H1 (cell line): ENCODE measurements at regions not wholly inside any gene's neighbourhood (a gene's known extent, or its start where the extent isn't known, plus 50 kb on each side); places are given as distances from the start of the nearest gene placed in this dataset.

Source experiments
- CTCF ChIA-PET: fragments of 300-600 bp; sonication (Branson Sonifier 250); formaldehyde crosslinking; loops from one replicate; lab custom pipeline; 2021; ENCODE audit not compliant: partially characterized antibody; lab: Charles Lee
- POLR2A ChIA-PET: fragments of 300-600 bp; sonication (Branson Sonifier 250); formaldehyde crosslinking; loops from one replicate; lab custom pipeline; 2021; ENCODE audit warnings: inconsistent platforms; ENCODE audit not compliant: partially characterized antibody; lab: Charles Lee
- DNase-seq, 2 experiments: peaks; one replicate each; pipeline versions ENCODE4 v3.0.0 to v3.0.0-alpha.2; 2010 to 2022; ENCODE audit warnings: low spot score in 2 of 2, low read depth in 1 of 2, mixed read lengths in 1 of 2
- FAIRE-seq: peaks from 2 replicates; lab custom pipeline; 2011; peaks lifted over from hg19 to GRCh38; lab: Jason Lieb, UNC
- H2AFZ ChIP-seq: 2 replicates; pipeline ENCODE4 v1.8.1; 2012; ENCODE audit warnings: low read length, inconsistent platforms
- H2AK5ac ChIP-seq: 2 replicates; pipeline ENCODE4 v1.6.1; 2013; ENCODE audit warnings: low read depth, low read length
- H2BK120ac ChIP-seq: replicated peaks from 2 replicates; pipeline ENCODE3; 2013; ENCODE audit warnings: low read depth, low read length, inconsistent platforms
- H2BK12ac ChIP-seq: 2 replicates; pipeline ENCODE4 v1.6.1; 2013; ENCODE audit warnings: low read depth, low read length
- H2BK15ac ChIP-seq: 2 replicates; pipeline ENCODE4 v1.6.1; 2013; ENCODE audit warnings: low read length
- H2BK20ac ChIP-seq: 2 replicates; pipeline ENCODE4 v1.6.1; 2013; ENCODE audit warnings: low read length
- H2BK5ac ChIP-seq: 2 replicates; pipeline ENCODE4 v1.6.1; 2013; ENCODE audit warnings: low read depth, low read length
- H3K14ac ChIP-seq: 2 replicates; pipeline ENCODE4 v1.6.1; 2013; ENCODE audit warnings: inconsistent platforms; ENCODE audit not compliant: insufficient read length
- H3K18ac ChIP-seq: 2 replicates; pipeline ENCODE4 v1.6.1; 2013; ENCODE audit warnings: low read length; ENCODE audit errors: extremely low read depth
- H3K23ac ChIP-seq: 2 replicates; pipeline ENCODE4 v1.6.1; 2013; ENCODE audit warnings: inconsistent platforms; ENCODE audit not compliant: insufficient read length
- H3K23me2 ChIP-seq: 2 replicates; pipeline ENCODE4 v1.6.1; 2013; ENCODE audit warnings: low read depth, low read length
- H3K27ac ChIP-seq: 2 replicates; pipeline ENCODE4 v1.6.1; 2011; ENCODE audit warnings: low read depth, low read length, inconsistent platforms
- H3K27me3 ChIP-seq, 4 experiments: replicated peaks in 1 of 4; 1 replicate in 1 of 4; 2 replicates in 3 of 4; pipeline versions ENCODE4 v1.6.1 to v1.8.1; 2011 to 2013; ENCODE audit warnings: low read length in 3 of 4, mild to moderate bottlenecking in 3 of 4, inconsistent platforms in 2 of 4, mixed read lengths in 2 of 4, moderate library complexity in 1 of 4; ENCODE audit not compliant: control insufficient read depth in 3 of 4, insufficient read depth in 3 of 4; ENCODE audit errors: extremely low read depth in 1 of 4
- H3K36me3 ChIP-seq, 4 experiments: 2 replicates each; pipeline versions ENCODE4 v1.6.1 to v1.8.1; 2011 to 2013; ENCODE audit warnings: mild to moderate bottlenecking in 4 of 4, low read length in 3 of 4, moderate library complexity in 2 of 4, control low read depth in 1 of 4, inconsistent platforms in 1 of 4; ENCODE audit not compliant: insufficient read depth in 4 of 4, control insufficient read depth in 2 of 4
- H3K4ac ChIP-seq: replicated peaks from 2 replicates; pipeline ENCODE3; 2013; ENCODE audit warnings: low read length, low read depth, mixed read lengths, inconsistent platforms; ENCODE audit not compliant: insufficient read length
- H3K4me1 ChIP-seq, 4 experiments: replicated peaks in 1 of 4; 1 replicate in 1 of 4; 2 replicates in 3 of 4; pipeline versions ENCODE4 v1.6.1 to v1.8.1; 2011 to 2013; ENCODE audit warnings: low read length in 3 of 4, inconsistent platforms in 2 of 4, mixed read lengths in 1 of 4; ENCODE audit not compliant: insufficient read depth in 4 of 4, control insufficient read depth in 3 of 4
- H3K4me2 ChIP-seq, 2 experiments: 2 replicates each; pipeline versions ENCODE4 v1.6.1 to v1.8.1; 2011 to 2013; ENCODE audit warnings: low read depth in 2 of 2, low read length in 2 of 2, control low read depth in 1 of 2, inconsistent platforms in 1 of 2, mild to moderate bottlenecking in 1 of 2; ENCODE audit not compliant: insufficient read depth in 1 of 2
- H3K4me3 ChIP-seq, 4 experiments: fragments of 200-600, 300-600 bp in 1 of 4; sonication (generic), shearing (Covaris generic), sonication (Bioruptor Twin) in 1 of 4; 2 replicates each; pipeline versions ENCODE4 v1.5.1 to v1.8.1; 2011 to 2016; ENCODE audit warnings: low read length in 4 of 4, low read depth in 3 of 4, control low read depth in 2 of 4, inconsistent platforms in 2 of 4, mild to moderate bottlenecking in 2 of 4, mixed read lengths in 1 of 4, moderate library complexity in 1 of 4; ENCODE audit not compliant: insufficient read depth in 2 of 4; ENCODE audit errors: extremely low read depth in 1 of 4
- H3K56ac ChIP-seq: replicated peaks from 2 replicates; pipeline ENCODE3; 2013; ENCODE audit warnings: low read depth, mild to moderate bottlenecking, mixed read lengths, low read length, inconsistent platforms; ENCODE audit not compliant: insufficient read length
- H3K79me1 ChIP-seq: 2 replicates; pipeline ENCODE4 v1.6.1; 2013; ENCODE audit warnings: low read depth, low read length, control low read depth
- H3K79me2 ChIP-seq, 2 experiments: 2 replicates each; pipeline versions ENCODE4 v1.6.1 to v1.8.1; 2012 to 2013; ENCODE audit warnings: low read length in 2 of 2, mild to moderate bottlenecking in 2 of 2, inconsistent platforms in 1 of 2; ENCODE audit not compliant: insufficient read depth in 2 of 2, control insufficient read depth in 1 of 2
- H3K9ac ChIP-seq, 4 experiments: replicated peaks in 1 of 4; 1 replicate in 1 of 4; 2 replicates in 3 of 4; pipeline versions ENCODE4 v1.6.1 to v1.8.1; 2011 to 2013; ENCODE audit warnings: low read depth in 3 of 4, low read length in 3 of 4, control low read depth in 2 of 4, mild to moderate bottlenecking in 2 of 4, moderate library complexity in 2 of 4, inconsistent platforms in 1 of 4; ENCODE audit errors: extremely low read depth in 1 of 4
- H3K9me3 ChIP-seq, 2 experiments: 2 replicates each; pipeline versions ENCODE4 v1.6.1 to v1.8.1; 2012 to 2013; ENCODE audit warnings: mild to moderate bottlenecking in 2 of 2, moderate library complexity in 2 of 2, control low read depth in 1 of 2, inconsistent platforms in 1 of 2, low read depth in 1 of 2, low read length in 1 of 2, mixed read lengths in 1 of 2; ENCODE audit not compliant: insufficient read depth in 2 of 2
- H4K20me1 ChIP-seq, 2 experiments: replicated peaks in 1 of 2; 2 replicates each; pipeline versions ENCODE3 to v1.8.1; 2011 to 2013; ENCODE audit warnings: inconsistent platforms in 2 of 2, low read length in 2 of 2, mild to moderate bottlenecking in 1 of 2; ENCODE audit not compliant: insufficient read depth in 2 of 2, control insufficient read depth in 1 of 2
- H4K5ac ChIP-seq: 2 replicates; pipeline ENCODE4 v1.6.1; 2013; ENCODE audit warnings: low read length, low read depth, mixed read lengths, inconsistent platforms; ENCODE audit not compliant: insufficient read length
- H4K8ac ChIP-seq: 2 replicates; pipeline ENCODE4 v1.8.0; 2013; ENCODE audit warnings: mild to moderate bottlenecking, moderate library complexity, low read length, inconsistent platforms; ENCODE audit not compliant: insufficient read depth; ENCODE audit errors: extremely low read depth
- H4K91ac ChIP-seq: replicated peaks from 2 replicates; pipeline ENCODE3; 2013; ENCODE audit warnings: low read length, mixed read lengths, inconsistent platforms; ENCODE audit not compliant: insufficient read length
- KDM4A ChIP-seq: IDR thresholded peaks from one replicate; pipeline ENCODE4 v1.7.1; 2012; ENCODE audit warnings: low read depth, mild to moderate bottlenecking, moderate library complexity, low read length, inconsistent platforms; ENCODE audit not compliant: severe bottlenecking
- PHF8 ChIP-seq: fragments of 200-600 bp; sonication (generic); conservative IDR thresholded peaks from 2 replicates; pipeline ENCODE4 v1.7.1; 2012; ENCODE audit warnings: low read depth, mild to moderate bottlenecking, inconsistent platforms, low read length, moderate library complexity
- RFX5 ChIP-seq: IDR thresholded peaks from 2 replicates; pipeline ENCODE4 v1.6.1; 2011; ENCODE audit warnings: low read depth, low read length, improper control_type of control experiment, borderline replicate concordance
- SAP30 ChIP-seq: fragments of 300-600 bp; sonication (generic); IDR thresholded peaks from 2 replicates; pipeline ENCODE4 v1.7.1; 2012; ENCODE audit warnings: low read length, moderate library complexity, mild to moderate bottlenecking, inconsistent platforms; ENCODE audit not compliant: insufficient read depth, insufficient replicate concordance
- SIRT6 ChIP-seq: IDR thresholded peaks from one replicate; pipeline ENCODE4 v1.7.1; 2012; ENCODE audit warnings: low read length, inconsistent platforms
- WGBS, 2 experiments: shearing (Covaris generic) in 1 of 2; methylation state at CpG; one replicate each; pipeline versions ENCODE4 v1.1.6 to v1.1.7; 2013 to 2015; ENCODE audit warnings: low lambda C conversion rate in 2 of 2, mixed read lengths in 2 of 2, inconsistent platforms in 1 of 2, low coverage in 1 of 2, missing lambda C conversion rate in 1 of 2; ENCODE audit not compliant: insufficient replicate concordance in 2 of 2, insufficient coverage in 1 of 2, insufficient read length in 1 of 2; ENCODE audit errors: extremely low coverage in 1 of 2, missing lambda C conversion rate in 1 of 2; 5-methylcytosine and 5-hydroxymethylcytosine counted together

DNA sequence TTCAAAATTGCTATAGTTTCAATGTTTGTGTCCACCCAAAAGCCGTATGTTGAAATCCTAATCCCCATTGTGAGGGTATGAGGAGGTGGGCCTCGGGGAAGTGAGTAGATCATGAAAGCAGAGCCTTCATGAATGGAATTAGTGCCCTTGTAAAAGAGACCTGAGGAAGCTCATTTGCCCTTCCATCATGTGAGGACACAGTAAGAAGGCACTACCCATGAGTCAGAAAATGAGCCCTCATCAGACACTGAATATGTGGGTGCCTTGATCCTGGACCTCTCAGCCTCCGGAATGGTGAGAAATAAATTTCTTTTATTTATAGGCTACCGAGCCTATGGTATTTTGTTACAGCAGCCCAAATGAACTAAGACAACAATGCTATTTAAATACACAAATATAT lies 57.7 kb upstream of the EFHC2 start:
- ChIA-PET CTCF (no interaction called here), POLR2A (no interaction called here)
- Histone ChIP-seq H2BK20ac (no peak overlapping the region), H3K4me1 (no peaks in the 10 kb centered on the region), H3K23ac (no peak overlapping the region), H2BK15ac (no peak overlapping the region), H2BK5ac (no peak overlapping the region), H3K4me2 (no peak overlapping the region), H4K91ac (no peak overlapping the region), H3K79me2 (no peaks in the 10 kb centered on the region), H3K14ac (no peak overlapping the region), H3K27me3 (no peaks in the 10 kb centered on the region), H3K18ac (no peak overlapping the region), H2BK120ac (no peak overlapping the region), H3K4ac (no peak overlapping the region), H4K20me1 (no peaks in the 10 kb centered on the region), H3K79me1 (no peaks in the 10 kb centered on the region), H3K9ac (no peak overlapping the region), H3K56ac (no peak overlapping the region), H3K9me3 (no peaks in the 10 kb centered on the region), H3K4me3 (no peak overlapping the region), H3K36me3 (no peaks in the 10 kb centered on the region), H2AK5ac (no peak overlapping the region), H2BK12ac (no peak overlapping the region), H4K8ac (no peak overlapping the region), H3K23me2 (no peaks in the 10 kb centered on the region), H2AFZ (no peak overlapping the region), H3K27ac (no peak overlapping the region), H4K5ac (no peak overlapping the region)
- WGBS, 2 experiments = 96% methylated on average over 4 of the region's 4 CpGs; no CpG with 5 or more reads in 1 of the 2 experiments
- FAIRE-seq (no peak), DNase-seq (no peak)
- no peak for TF ChIP-seq PHF8
- TF ChIP-seq SAP30 = no peak
- no peak for TF ChIP-seq KDM4A
- TF ChIP-seq SIRT6 = no peak
- no peak for TF ChIP-seq RFX5
